NOMO-1 treated with dmso at 0.1 percent for 144 hours (cell line): ENCODE measurements at regions not wholly inside any gene's neighbourhood (a gene's known extent, or its start where the extent isn't known, plus 50 kb on each side); places are given as distances from the start of the nearest gene placed in this dataset.
"Not testable (repeated sequence)": the region's sequence is repeated elsewhere in the genome, so short reads cannot be mapped to it uniquely, and the experiment has no call there.

Experiments used
- DNase-seq: peaks from one replicate; lab custom pipeline; 2025; ENCODE audit not compliant: unreplicated experiment; lab: John Stamatoyannopoulos, UW

DNA sequence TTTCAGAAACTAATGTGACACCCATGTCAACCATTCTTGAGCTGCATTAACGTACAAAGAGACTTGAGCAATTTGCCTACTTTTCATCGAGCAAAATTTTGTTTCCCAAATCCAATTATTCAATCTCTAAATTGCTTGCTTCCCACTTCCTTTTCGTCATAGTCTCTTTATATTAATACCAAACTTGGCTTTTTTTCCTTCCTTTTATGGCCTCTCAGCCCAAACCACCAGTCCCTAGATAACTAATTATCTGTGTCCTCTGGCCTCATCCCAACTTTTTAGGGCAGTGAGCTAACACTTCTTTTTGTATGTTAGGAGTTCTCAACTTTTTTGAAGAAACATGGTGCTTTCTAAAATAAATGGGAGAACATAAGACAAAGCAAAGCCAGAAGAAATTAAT, 155.5 kb upstream of the S1PR3 start:
- no peak for DNase-seq

DNA sequence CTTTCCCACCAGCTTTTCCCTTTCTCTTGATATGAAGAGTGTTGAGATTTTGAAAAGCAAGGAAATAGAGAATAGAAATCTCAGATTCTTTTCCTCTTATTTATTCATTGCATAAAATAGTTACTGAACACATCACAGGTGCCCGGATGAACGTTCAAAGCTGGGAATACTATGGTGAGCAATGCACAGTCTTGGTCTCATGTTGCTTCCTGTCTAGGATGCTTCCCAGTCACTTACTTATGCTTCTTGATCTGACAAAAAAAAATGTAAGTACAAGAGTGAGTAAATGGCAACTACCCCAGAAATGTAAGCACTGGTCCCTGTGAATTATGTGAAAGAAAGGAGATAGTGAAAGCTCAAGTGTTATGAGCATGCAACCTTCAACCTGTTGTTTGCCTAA, 153.5 kb upstream of the S1PR3 start:
- DNase-seq: no peak

DNA sequence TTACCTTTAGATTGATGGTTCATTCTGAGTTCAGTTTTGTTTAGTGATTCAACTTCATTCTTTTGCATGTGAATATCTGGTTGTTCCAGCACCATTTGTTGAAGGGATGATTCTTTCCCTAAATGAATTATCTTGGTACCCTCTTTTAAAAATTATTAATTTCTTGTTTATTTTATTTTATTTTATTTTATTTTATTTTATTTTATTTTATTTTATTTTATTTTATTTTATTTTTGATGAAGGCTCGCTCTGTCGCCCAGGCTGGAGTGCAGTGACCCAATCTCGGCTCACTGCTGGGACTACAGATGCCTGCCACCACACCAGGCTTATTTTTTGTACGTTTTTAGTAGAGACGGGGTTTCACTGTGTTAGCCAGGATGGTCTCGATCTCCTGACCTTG, 141.4 kb upstream of the S1PR3 start:
- DNase-seq: not testable (repeated sequence)

DNA sequence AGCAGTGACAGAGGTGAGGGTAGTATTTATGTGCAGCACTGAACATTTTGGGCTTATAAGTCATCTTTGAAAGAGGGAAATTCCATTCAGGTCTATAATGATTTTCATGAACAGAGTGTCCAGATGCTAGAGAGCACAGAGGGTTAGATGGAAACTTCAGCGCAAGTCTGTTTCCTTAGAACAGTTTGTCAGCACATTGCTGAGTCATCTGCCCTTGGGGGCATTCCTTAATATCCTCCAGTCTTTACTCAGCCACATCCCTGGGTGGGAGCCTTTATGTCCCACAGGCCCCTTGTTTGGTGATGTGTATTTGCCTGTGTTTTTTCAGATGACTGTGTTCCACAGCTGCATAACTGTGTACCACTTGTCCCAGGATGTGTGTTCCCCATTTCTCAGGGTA, 138.5 kb upstream of the S1PR3 start:
- DNase-seq: no peak

DNA sequence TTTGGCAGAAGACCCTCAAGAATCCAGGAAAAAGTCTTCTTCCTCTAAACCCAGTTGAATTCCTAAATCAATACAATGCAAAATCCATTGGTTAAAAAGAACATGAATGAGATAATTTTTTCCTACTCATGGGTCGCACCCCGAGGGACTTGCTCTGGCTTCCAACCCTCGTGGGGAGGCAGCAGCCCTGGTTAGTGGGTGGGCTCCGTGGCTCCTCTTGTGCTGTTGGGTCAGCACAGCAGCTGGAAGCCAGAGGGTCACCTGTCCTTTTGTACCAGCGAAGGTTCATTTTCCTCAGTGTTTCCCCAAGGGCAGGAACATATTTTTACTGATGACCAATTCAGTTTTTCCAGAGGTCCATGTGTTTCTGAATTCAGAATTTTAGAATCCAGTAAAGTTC, 120.6 kb upstream of the S1PR3 start:
- no peak for DNase-seq

DNA sequence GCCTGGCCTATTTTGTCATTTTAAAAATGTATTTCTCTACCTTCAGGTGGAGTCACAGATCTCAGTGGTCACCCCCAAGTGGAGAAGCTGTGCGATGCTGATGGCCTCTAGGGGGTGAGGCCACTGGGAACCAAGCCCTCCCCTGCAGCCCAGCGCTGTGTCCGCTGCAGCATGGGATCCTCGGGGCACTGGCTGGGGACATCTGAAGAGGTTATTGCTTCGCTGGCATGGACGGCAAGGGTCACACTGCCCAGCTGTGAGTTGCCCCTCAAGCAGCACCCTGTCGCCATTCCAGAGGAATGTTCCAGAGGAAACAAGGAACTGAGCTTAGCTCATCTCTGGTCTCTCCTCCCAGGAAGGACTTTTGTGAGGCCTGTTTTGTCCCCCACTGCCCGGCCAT, 119.6 kb upstream of the S1PR3 start:
- no peak for DNase-seq

DNA sequence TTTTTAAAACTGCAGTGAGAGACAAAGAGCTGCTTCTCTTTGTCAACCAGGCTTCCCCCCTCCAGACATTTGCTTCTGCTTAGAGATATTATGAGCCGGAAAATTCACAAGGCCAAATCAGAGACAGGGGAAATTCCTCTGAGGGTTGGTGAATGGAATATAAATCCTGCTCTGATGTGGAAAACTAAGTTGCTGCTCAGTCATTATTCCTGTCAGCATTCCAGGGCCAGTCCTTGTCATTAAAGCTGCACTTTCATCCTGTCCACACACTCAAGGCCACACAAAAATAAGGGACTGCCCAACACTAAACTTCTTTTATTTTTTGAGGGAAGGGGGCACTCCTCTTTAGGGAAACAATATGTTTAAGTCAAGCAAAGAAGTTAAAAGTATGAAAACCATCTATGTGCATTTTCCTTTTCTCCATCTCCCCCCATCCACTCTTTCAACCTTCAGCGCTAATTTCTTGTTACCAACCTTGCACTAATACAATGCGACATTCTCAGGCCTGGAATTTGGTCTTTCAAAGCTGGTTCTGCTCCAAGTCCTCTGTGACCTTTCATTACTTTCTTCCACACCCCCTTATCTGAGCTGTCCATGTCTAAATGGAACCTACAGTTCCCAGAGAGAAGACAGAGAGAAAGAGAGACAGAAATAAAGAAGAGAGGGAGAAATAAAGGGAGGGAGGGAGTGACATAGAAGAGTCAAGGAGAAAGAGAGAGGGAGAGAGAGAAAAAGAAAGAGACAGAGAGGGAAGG, 118.9 kb upstream of the S1PR3 start:
- no peak for DNase-seq

DNA sequence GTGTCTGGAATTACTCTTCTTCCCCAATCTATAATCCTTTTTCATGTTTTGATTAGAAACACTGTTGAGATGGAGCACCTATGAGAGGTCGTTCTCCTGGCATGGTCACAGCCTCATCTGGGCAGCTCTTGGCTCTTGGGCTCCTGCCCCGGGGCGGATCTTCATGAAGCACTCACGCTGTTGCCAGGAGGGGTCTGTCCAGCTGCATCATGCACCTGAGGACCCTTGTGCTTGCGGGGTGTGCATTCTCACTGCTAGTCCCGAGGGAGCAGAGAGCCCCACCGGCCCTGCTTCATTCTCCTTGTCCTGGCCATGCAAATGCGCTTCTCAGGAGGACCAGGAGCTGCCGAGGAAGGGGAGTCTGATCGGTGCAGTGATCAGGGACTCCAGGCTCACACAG, 117.6 kb upstream of the S1PR3 start:
- DNase-seq: no peak

GRCh38 chr9:88874391-88874790, 116.9 kb upstream of the S1PR3 start:
- no peak for DNase-seq

DNA sequence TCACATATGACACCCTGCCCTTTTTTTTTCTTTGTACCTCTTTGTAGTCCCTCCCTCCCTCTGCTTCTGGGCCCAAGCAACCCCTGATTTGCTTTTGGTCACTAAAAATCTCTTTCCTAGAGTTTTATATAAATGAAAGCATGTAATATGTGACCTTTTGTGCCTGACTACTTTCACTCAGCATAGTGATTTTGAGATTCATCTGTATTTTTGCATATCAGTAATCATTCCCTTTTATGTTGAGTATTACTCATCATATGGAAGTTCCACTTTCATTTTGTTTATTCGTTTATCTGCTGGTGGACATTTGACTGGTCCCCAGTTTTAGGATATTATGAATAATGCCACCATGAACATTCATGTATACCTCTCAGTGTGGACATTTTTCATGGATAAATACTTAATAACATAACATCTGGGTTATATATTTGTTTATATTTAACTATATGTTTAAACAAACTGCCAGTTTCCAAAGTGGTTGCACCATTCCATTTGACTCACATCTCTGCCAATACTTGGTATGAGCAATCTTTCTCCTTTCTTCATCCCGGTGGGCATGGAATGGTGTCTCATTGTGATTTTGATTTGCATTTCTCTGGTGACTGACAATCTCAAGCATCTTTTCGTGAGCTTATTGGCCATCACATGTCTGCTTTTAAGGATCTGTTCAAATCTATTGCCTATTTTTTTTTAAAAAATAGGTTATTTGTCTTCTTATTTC, 115.7 kb upstream of the S1PR3 start:
- DNase-seq: no peak

DNA sequence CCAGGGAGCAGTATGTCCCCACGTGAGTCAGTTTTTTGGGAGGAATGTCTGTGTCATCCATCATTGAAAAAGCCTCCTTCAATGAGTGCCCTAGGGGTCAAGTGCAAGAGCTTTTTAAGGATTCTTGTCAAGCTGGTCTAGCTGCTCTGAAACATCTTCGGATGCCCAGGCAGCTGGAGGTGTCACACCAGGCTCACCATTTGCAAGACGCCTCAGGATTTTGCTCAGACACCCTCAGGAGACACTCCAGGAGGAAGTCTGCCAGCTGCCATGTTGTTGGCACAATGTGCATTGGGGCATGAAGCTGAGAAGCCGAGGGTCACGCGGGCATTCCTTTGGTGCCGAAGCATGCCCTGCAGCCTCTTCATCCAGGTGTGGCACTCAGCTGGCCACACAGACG, 111.1 kb upstream of the S1PR3 start:
- no peak for DNase-seq

DNA sequence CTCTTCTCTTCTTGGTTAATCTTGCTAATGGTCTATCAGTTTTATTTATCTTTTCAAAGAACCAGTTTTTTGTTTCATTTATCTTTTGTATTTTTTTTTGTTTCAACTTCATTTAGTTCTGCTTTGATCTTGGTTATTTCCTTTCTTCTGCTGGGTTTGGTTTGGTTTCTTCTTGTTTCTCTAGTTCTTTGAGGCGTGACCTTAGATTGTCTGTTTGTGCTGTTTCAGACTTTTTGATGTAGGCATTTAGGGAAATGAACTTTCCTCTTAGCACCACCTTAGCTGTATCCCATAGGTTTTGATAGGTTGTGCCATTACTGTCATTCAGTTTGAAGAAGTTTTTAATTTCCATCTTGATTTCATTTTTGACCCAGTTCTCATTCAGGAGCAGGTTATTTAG, 107.0 kb upstream of the S1PR3 start:
- not testable (repeated sequence) for DNase-seq

- not testable (repeated sequence) for DNase-seq
These were observed 104.5 kb upstream of the S1PR3 start for GRCh38 chr9:88886762-88887161.

- no peak for DNase-seq
These were observed 101.9 kb upstream of the S1PR3 start for GRCh38 chr9:88889386-88889785.

- DNase-seq: no peak
These were observed 100.7 kb upstream of the S1PR3 start for GRCh38 chr9:88890546-88890945.

DNA sequence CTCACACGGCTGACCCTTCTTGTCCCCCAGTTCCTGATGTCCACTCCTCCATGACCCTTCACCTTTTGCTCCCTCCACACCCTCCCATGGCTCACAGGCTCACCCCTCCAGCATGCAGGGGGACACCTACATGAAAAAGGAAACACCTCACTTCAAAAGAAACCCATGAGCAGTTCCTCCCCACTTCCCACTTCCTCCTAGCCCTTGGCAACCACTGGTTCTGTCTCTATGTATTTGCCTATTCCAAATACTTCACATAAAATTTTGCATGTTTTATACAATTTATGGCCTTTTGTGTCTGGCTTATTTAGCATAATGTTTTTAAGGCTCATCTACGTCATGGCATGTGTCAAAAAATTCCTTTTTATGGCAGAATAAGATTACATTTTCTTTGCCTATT, 100.2 kb upstream of the S1PR3 start:
- no peak for DNase-seq

DNA sequence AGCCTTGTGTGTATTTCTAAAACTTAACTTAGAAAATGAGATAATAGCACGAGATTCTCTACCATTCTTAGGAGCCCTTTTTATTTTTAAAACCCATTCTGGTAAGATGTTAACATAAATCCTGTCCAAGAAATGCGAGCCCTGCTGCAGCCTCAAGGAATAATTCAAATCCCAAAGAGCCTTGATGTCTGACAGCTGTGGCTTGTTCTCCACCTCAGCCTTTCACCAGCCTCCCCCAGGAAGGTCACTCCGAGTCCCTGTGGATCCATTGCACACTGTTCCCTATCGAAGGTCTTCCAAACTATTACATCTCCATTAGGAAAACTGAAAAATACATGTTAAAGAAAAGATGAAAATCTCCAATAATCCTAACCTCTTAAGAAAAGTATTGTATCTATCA, 98.5 kb upstream of the S1PR3 start:
- DNase-seq: no peak

GRCh38 chr9:88897081-88897480, 94.2 kb upstream of the S1PR3 start:
- no peak for DNase-seq

DNA sequence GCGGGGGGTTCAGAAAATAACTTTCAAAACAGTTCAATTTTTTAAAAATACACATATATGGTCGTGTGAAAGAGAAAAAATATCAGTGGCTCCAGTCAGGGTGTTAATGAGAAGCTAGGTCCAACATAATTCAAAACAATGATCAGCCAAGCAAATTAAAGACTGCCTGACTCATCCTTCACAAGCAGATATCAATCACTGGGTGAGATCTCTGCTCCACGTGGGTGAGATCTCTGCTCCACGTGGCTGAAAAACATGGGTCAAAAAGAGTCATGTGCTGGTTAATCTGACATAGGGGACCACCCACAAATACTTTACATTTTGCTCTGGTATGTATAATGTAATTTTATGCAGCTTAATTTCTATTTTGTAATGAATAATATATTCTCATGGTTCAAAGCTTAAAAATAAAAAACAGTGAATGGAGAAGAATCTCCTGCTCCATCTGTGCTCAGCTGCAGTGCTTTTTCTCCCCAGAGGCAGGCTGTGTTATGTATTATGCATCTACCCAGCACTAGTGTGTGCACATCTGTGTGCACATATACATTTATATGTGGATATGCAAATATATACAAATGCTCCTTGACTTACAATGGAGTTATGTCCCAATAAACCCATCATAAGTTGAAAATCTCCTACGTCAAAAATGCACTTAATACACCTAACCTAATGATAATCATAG, 93.1 kb upstream of the S1PR3 start:
- DNase-seq: no peak

DNA sequence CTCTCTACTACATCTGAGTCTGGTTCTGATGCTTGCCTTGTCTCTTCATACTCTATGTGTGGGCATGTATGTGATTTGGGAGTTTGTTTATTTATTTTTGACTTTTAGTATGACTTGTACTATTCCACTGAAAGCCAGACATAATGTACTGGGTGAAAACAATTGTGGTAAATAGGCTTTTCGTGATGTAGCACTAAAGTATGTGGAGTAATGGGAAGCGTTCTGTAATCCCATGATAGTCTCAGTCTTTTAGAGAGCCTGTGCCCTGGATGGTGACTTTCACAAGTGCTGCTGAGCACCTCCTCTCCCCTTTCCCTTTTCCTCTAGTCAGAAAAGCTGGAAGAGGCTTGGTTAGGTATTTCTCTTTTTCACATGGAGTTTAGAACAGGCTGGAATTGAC, 85.8 kb upstream of the S1PR3 start:
- DNase-seq: no peak

DNA sequence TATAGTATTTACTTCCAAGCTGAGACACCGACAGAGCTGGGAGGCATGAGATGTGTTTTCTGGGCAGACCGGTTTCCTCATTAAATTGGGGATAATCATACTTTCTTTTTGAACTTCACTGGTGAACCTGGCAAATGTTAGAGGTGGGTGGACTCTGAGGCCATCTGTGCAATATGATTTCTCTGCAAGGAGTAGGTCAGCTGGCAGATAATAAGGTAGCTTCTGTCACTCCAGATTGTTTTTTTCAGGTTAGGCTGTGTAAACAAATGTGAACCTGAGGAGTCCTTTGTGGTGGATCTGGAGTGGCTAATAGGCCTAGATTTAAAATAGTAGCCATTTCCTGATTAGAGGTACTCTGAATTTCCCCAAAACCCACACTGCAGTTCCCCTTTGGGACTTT, 75.4 kb upstream of the S1PR3 start:
- no peak for DNase-seq

DNA sequence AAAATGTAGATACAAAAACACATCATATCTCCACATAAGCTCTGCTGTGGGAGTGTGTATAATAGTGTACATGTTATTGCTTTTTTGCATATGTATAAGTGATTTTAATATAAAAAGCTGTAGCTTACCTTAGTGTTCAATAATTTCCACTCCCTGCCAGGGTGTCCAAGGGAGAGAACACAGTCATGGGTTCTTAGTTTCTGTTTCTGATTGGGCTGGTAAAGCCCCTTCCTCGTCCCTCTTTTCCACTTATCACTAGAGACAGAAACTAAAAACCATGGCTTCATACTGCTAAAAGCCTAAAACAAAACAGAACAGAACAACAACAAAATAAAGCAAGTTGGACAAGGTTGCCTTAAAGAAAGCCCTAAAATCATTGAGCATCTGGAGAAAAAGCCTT, 74.4 kb upstream of the S1PR3 start:
- no peak for DNase-seq
